Breast epithelium (tissue), 4 donors: ENCODE measurements at regions not wholly inside any gene's neighbourhood (a gene's known extent, or its start where the extent isn't known, plus 50 kb on each side); places are given as distances from the start of the nearest gene placed in this dataset.

ENCODE experiments used
- DNase-seq, 2 donors: peaks; one replicate each; pipeline ENCODE4 v3.0.0-alpha.2; 2019; ENCODE audit warnings: low spot score in 2 of 2
- H3K27ac ChIP-seq, 2 donors: fragments of 200-600 bp; sonication (generic) in 1 of 2; one replicate each; pipeline ENCODE4 v1.5.1; 2016 to 2019; ENCODE audit warnings: mild to moderate bottlenecking in 1 of 2
- H3K27me3 ChIP-seq, 2 donors: fragments of 200-600 bp; sonication (generic) in 1 of 2; one replicate each; pipeline versions ENCODE4 v1.5.1 to v1.6.0; 2017 to 2019; ENCODE audit warnings: control low read depth in 1 of 2, mild to moderate bottlenecking in 1 of 2
- H3K36me3 ChIP-seq: fragments of 200-600 bp; one replicate; pipeline ENCODE4 v1.5.1; 2019
- H3K4me1 ChIP-seq, 2 donors: fragments of 200-600 bp; sonication (generic); one replicate each; pipeline ENCODE4 v1.5.1; 2016 to 2019; ENCODE audit warnings: control low read depth in 1 of 2
- H3K4me3 ChIP-seq, 3 donors: fragments of 200-600 bp; sonication (generic); 1 replicate in 2 of 3; 2 replicates in 1 of 3; pipeline ENCODE4 v1.5.1; 2016 to 2019; ENCODE audit warnings: mild to moderate bottlenecking in 3 of 3, moderate library complexity in 2 of 3
- H3K9me3 ChIP-seq, 2 donors: fragments of 200-600 bp; sonication (generic) in 1 of 2; one replicate each; pipeline ENCODE4 v1.5.1; 2016 to 2019; ENCODE audit warnings: control low read depth in 1 of 2
- CTCF ChIP-seq, 3 donors: fragments of 450-650 bp; IDR thresholded peaks; one replicate each; pipeline ENCODE4 v1.5.1; 2016 to 2017; ENCODE audit warnings: antibody characterized with exemption in 3 of 3, mild to moderate bottlenecking in 3 of 3, moderate library complexity in 3 of 3
- POLR2A ChIP-seq: fragments of 450-650 bp; IDR thresholded peaks from one replicate; pipeline ENCODE4 v1.6.1; 2016; ENCODE audit warnings: antibody characterized with exemption, mild to moderate bottlenecking, moderate library complexity
- POLR2AphosphoS5 ChIP-seq, 3 donors: sonication (generic); formaldehyde crosslinking; IDR thresholded peaks; one replicate each; pipeline ENCODE4 v1.6.1; 2017; ENCODE audit warnings: antibody characterized with exemption in 3 of 3
- intact Hi-C: fragments of 100-400 bp; cut with DNase I; formaldehyde crosslinking; loops from one replicate; pipeline ENCODE4 v1.15.1; 2023; ENCODE audit warnings: low total_unique reads

- no peaks in the 10 kb centered on the region for H3K4me1 ChIP-seq
- no peaks in the 10 kb centered on the region for H3K27me3 ChIP-seq
- H3K27ac ChIP-seq, result peak overlapping the region in 1 of 2 donors; percentile 29
- TF ChIP-seq CTCF (IDR thresholded peaks at IDR 0.05) (no peak), POLR2AphosphoS5 (IDR thresholded peaks at IDR 0.05) (no peak), POLR2A (no peak)
- no peak overlapping the region for H3K4me3 ChIP-seq
- peaks cover 0 to 6% of the 10 kb centered on the region in 2 donors for H3K9me3 ChIP-seq
- intact Hi-C loops, result no loop called here
- DNase-seq, result no peak
- no peaks in the 10 kb centered on the region for H3K36me3 ChIP-seq
Observed at GRCh38 chr10:33612551-33612950, 278.1 kb upstream of the NRP1 start.

GRCh38 chr10:33612116-33612515, 277.6 kb upstream of the NRP1 start:
- H3K4me3 ChIP-seq, result no peak overlapping the region
- no peaks in the 10 kb centered on the region for H3K4me1 ChIP-seq
- TF ChIP-seq POLR2A (no peak), CTCF (IDR thresholded peaks at IDR 0.05) (no peak), POLR2AphosphoS5 (IDR thresholded peaks at IDR 0.05) (no peak)
- peak overlapping the region in 1 of 2 donors; percentile 29 for H3K27ac ChIP-seq
- H3K36me3 ChIP-seq, result no peaks in the 10 kb centered on the region
- DNase-seq, result no peak
- intact Hi-C loops, result no loop called here
- H3K9me3 ChIP-seq, result peaks cover 0 to 6% of the 10 kb centered on the region in 2 donors
- no peaks in the 10 kb centered on the region for H3K27me3 ChIP-seq

- intact Hi-C loops, result no loop called here
- Histone ChIP-seq H3K9me3 (peaks cover 0 to 6% of the 10 kb centered on the region in 2 donors), H3K4me1 (no peaks in the 10 kb centered on the region), H3K27ac (no peak overlapping the region), H3K36me3 (no peaks in the 10 kb centered on the region), H3K27me3 (no peaks in the 10 kb centered on the region), H3K4me3 (no peak overlapping the region)
- TF ChIP-seq CTCF (IDR thresholded peaks at IDR 0.05), result no peak
- no peak for TF ChIP-seq POLR2A
- TF ChIP-seq POLR2AphosphoS5 (IDR thresholded peaks at IDR 0.05), result no peak
- DNase-seq, result no peak
Observed at GRCh38 chr10:33611423-33611822, 277.0 kb upstream of the NRP1 start.

- Histone ChIP-seq H3K36me3 (no peaks in the 10 kb centered on the region), H3K4me1 (no peaks in the 10 kb centered on the region), H3K27ac (no peak overlapping the region), H3K27me3 (no peaks in the 10 kb centered on the region), H3K4me3 (no peak overlapping the region), H3K9me3 (peaks cover 0 to 6% of the 10 kb centered on the region in 2 donors)
- TF ChIP-seq CTCF (IDR thresholded peaks at IDR 0.05), result no peak
- TF ChIP-seq POLR2AphosphoS5 (IDR thresholded peaks at IDR 0.05), result no peak
- TF ChIP-seq POLR2A, result no peak
- intact Hi-C loops, result no loop called here
- DNase-seq, result no peak
Observed at GRCh38 chr10:33609546-33609945, 275.1 kb upstream of the NRP1 start.

- no peak overlapping the region for H3K4me3 ChIP-seq
- H3K9me3 ChIP-seq, result peaks cover 5 to 11% of the 10 kb centered on the region in 2 donors
- intact Hi-C loops, result no loop called here
- no peaks in the 10 kb centered on the region for H3K4me1 ChIP-seq
- no peak for DNase-seq
- no peaks in the 10 kb centered on the region for H3K36me3 ChIP-seq
- no peak overlapping the region for H3K27ac ChIP-seq
- no peak for TF ChIP-seq POLR2AphosphoS5 (IDR thresholded peaks at IDR 0.05)
- TF ChIP-seq POLR2A, result no peak
- H3K27me3 ChIP-seq, result no peaks in the 10 kb centered on the region
Observed at GRCh38 chr10:33602278-33602677, 267.8 kb upstream of the NRP1 start.

GRCh38 chr10:33600381-33600780, 265.9 kb upstream of the NRP1 start:
- intact Hi-C loops, result no loop called here

More at GRCh38 chr10:33600381-33600780, 265.9 kb upstream of the NRP1 start:
- Histone ChIP-seq H3K27me3 (no peaks in the 10 kb centered on the region), H3K36me3 (no peaks in the 10 kb centered on the region), H3K27ac (no peak overlapping the region), H3K9me3 (peaks cover 5 to 11% of the 10 kb centered on the region in 2 donors), H3K4me1 (no peaks in the 10 kb centered on the region), H3K4me3 (no peak overlapping the region)
- no peak for DNase-seq
- TF ChIP-seq CTCF (IDR thresholded peaks at IDR 0.05) (no peak), POLR2AphosphoS5 (IDR thresholded peaks at IDR 0.05) (no peak), POLR2A (no peak)
